ENCODE measurements at regions not wholly inside any gene's neighbourhood (a gene's known extent, or its start where the extent isn't known, plus 50 kb on each side); places are given as distances from the start of the nearest gene placed in this dataset.

- TF ChIP-seq EZH2phosphoT487 (IDR thresholded peaks at IDR 0.05; ENCODE audit: borderline replicate concordance, low read depth, low read length) = no peak
- no peak for TF ChIP-seq CTCF (conservative IDR thresholded peaks at IDR 0.05; ENCODE audit: low read length)
Observed at GRCh38 chr18:60962625-60963024, 370.6 kb upstream of the CDH20 start.

All from OCI-LY7 (cell line).